ENCODE measurements at regions not wholly inside any gene's neighbourhood (a gene's known extent, or its start where the extent isn't known, plus 50 kb on each side); places are given as distances from the start of the nearest gene placed in this dataset.
A peak's percentile ranks its signal among the peaks of the same experiment; 100 is the strongest.

DNA sequence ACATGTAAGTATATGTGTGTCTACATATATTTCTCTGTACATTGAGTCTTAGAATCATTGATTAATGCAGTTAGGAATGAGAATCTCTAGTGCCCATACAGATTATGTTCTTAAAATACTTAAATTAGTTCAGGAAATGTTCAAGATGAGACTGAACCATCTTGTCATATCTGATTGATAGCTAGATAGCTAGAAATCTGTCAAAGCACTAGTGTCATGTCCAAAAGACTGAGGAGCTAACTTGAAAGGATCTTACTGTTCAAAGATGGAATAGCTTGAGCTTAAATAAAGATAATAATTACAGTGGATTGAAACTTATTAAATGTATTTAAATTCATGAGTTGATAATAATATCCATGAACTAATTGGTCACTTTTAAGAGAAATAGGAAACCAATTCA is 191.7 kb upstream of the TCF21 start:
- TF ChIP-seq POLR2AphosphoS5 (IDR thresholded peaks at IDR 0.05) = no peak
- TF ChIP-seq EZH2 (IDR thresholded peaks at IDR 0.05; ENCODE audit: borderline replicate concordance, insufficient read depth, low read length, poor library complexity, severe bottlenecking) = no peak
- TF ChIP-seq, protein P1, sequence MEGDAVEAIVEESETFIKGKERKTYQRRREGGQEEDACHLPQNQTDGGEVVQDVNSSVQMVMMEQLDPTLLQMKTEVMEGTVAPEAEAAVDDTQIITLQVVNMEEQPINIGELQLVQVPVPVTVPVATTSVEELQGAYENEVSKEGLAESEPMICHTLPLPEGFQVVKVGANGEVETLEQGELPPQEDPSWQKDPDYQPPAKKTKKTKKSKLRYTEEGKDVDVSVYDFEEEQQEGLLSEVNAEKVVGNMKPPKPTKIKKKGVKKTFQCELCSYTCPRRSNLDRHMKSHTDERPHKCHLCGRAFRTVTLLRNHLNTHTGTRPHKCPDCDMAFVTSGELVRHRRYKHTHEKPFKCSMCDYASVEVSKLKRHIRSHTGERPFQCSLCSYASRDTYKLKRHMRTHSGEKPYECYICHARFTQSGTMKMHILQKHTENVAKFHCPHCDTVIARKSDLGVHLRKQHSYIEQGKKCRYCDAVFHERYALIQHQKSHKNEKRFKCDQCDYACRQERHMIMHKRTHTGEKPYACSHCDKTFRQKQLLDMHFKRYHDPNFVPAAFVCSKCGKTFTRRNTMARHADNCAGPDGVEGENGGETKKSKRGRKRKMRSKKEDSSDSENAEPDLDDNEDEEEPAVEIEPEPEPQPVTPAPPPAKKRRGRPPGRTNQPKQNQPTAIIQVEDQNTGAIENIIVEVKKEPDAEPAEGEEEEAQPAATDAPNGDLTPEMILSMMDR (IDR thresholded peaks at IDR 0.05; ENCODE audit: poor library complexity, severe bottlenecking) = no peak
- TF ChIP-seq EP300 (conservative IDR thresholded peaks at IDR 0.05; ENCODE audit: poor library complexity, severe bottlenecking) = peak; percentile 65
- no peak for TF ChIP-seq SMC3 (conservative IDR thresholded peaks at IDR 0.05; ENCODE audit: poor library complexity)
- no peak for TF ChIP-seq RAD21 (conservative IDR thresholded peaks at IDR 0.05)
- TF ChIP-seq MXI1 (conservative IDR thresholded peaks at IDR 0.05; ENCODE audit: poor library complexity, severe bottlenecking) = no peak
- TF ChIP-seq, protein P2, sequence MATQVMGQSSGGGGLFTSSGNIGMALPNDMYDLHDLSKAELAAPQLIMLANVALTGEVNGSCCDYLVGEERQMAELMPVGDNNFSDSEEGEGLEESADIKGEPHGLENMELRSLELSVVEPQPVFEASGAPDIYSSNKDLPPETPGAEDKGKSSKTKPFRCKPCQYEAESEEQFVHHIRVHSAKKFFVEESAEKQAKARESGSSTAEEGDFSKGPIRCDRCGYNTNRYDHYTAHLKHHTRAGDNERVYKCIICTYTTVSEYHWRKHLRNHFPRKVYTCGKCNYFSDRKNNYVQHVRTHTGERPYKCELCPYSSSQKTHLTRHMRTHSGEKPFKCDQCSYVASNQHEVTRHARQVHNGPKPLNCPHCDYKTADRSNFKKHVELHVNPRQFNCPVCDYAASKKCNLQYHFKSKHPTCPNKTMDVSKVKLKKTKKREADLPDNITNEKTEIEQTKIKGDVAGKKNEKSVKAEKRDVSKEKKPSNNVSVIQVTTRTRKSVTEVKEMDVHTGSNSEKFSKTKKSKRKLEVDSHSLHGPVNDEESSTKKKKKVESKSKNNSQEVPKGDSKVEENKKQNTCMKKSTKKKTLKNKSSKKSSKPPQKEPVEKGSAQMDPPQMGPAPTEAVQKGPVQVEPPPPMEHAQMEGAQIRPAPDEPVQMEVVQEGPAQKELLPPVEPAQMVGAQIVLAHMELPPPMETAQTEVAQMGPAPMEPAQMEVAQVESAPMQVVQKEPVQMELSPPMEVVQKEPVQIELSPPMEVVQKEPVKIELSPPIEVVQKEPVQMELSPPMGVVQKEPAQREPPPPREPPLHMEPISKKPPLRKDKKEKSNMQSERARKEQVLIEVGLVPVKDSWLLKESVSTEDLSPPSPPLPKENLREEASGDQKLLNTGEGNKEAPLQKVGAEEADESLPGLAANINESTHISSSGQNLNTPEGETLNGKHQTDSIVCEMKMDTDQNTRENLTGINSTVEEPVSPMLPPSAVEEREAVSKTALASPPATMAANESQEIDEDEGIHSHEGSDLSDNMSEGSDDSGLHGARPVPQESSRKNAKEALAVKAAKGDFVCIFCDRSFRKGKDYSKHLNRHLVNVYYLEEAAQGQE (IDR thresholded peaks at IDR 0.05; ENCODE audit: borderline replicate concordance) = no peak

Measured in neural cell (in vitro differentiated cells).